HG03135 (cell line): ENCODE measurements at regions not wholly inside any gene's neighbourhood (a gene's known extent, or its start where the extent isn't known, plus 50 kb on each side); places are given as distances from the start of the nearest gene placed in this dataset.
"Not testable (repeated sequence)": the region's sequence is repeated elsewhere in the genome, so short reads cannot be mapped to it uniquely, and the experiment has no call there.

ENCODE experiments used
- ATAC-seq: cut with Tn5 transposase; IDR thresholded peaks from one replicate; pipeline ENCODE4 v1.9.1; 2021; ENCODE audit warnings: mild to moderate bottlenecking, moderate library complexity; ENCODE audit not compliant: unreplicated experiment

- ATAC-seq, result no peak
Measured at GRCh38 chr4:66766557-66766956, 778.7 kb downstream of the CENPC start.

- no peak for ATAC-seq
Measured at GRCh38 chr4:66750273-66750672, 795.0 kb downstream of the CENPC start.

GRCh38 chr4:66746918-66747317 lies 798.4 kb downstream of the CENPC start:
- not testable (repeated sequence) for ATAC-seq

- ATAC-seq, result no peak
Measured at GRCh38 chr4:66741081-66741480, 804.2 kb downstream of the CENPC start.

GRCh38 chr4:66736606-66737005 lies 808.7 kb downstream of the CENPC start:
- no peak for ATAC-seq

- ATAC-seq, result no peak
Measured at GRCh38 chr4:66728280-66728679, 817.0 kb downstream of the CENPC start.

- ATAC-seq, result not testable (repeated sequence)
Measured at GRCh38 chr4:66712301-66712921, 832.9 kb downstream of the CENPC start.

- ATAC-seq, result no peak
Measured at GRCh38 chr4:66704243-66704642, 841.1 kb downstream of the CENPC start.

GRCh38 chr4:66694739-66695138 lies 850.6 kb downstream of the CENPC start:
- ATAC-seq, result no peak

- no peak for ATAC-seq
Measured at GRCh38 chr4:66693694-66694093, 851.6 kb downstream of the CENPC start.

- no peak for ATAC-seq
Measured at GRCh38 chr4:66691101-66691500, 854.2 kb downstream of the CENPC start.

GRCh38 chr4:66688674-66689073 lies 856.6 kb downstream of the CENPC start:
- ATAC-seq, result no peak

- ATAC-seq, result no peak
Measured at GRCh38 chr4:66687459-66687858, 857.8 kb downstream of the CENPC start.

- ATAC-seq, result no peak
Measured at GRCh38 chr4:66681962-66682361, 863.3 kb downstream of the CENPC start.

GRCh38 chr4:66667249-66667648 lies 878.1 kb downstream of the CENPC start:
- ATAC-seq, result no peak

GRCh38 chr4:66662620-66663019 lies 882.7 kb downstream of the CENPC start:
- ATAC-seq, result no peak

- ATAC-seq, result no peak
Measured at GRCh38 chr4:66658809-66659208, 886.5 kb downstream of the CENPC start.

GRCh38 chr4:66655505-66655904 lies 889.8 kb downstream of the CENPC start:
- ATAC-seq, result no peak

- no peak for ATAC-seq
Measured at GRCh38 chr4:66653937-66654336, 891.4 kb downstream of the CENPC start.

GRCh38 chr4:66649236-66649635 lies 896.1 kb downstream of the CENPC start:
- ATAC-seq, result no peak

- ATAC-seq, result no peak
Measured at GRCh38 chr4:66647926-66648325, 897.4 kb downstream of the CENPC start.

GRCh38 chr4:66647476-66647875 lies 897.8 kb downstream of the CENPC start:
- ATAC-seq, result no peak

GRCh38 chr4:66640233-66640990 lies 904.9 kb downstream of the CENPC start:
- no peak for ATAC-seq
